COLO668 (cell line): ENCODE measurements at regions not wholly inside any gene's neighbourhood (a gene's known extent, or its start where the extent isn't known, plus 50 kb on each side); places are given as distances from the start of the nearest gene placed in this dataset.
"Not testable (repeated sequence)": the region's sequence is repeated elsewhere in the genome, so short reads cannot be mapped to it uniquely, and the experiment has no call there.

Experiments used
- DNase-seq: peaks from one replicate; lab custom pipeline; 2025; ENCODE audit not compliant: unreplicated experiment; lab: John Stamatoyannopoulos, UW

- DNase-seq, result no peak
Measured at GRCh38 chr16:65280845-65281512, 159.1 kb upstream of the CDH11 start.

GRCh38 chr16:65279576-65279975, 157.7 kb upstream of the CDH11 start:
- no peak for DNase-seq

- no peak for DNase-seq
Measured at GRCh38 chr16:65278874-65279273, 157.0 kb upstream of the CDH11 start.

DNA sequence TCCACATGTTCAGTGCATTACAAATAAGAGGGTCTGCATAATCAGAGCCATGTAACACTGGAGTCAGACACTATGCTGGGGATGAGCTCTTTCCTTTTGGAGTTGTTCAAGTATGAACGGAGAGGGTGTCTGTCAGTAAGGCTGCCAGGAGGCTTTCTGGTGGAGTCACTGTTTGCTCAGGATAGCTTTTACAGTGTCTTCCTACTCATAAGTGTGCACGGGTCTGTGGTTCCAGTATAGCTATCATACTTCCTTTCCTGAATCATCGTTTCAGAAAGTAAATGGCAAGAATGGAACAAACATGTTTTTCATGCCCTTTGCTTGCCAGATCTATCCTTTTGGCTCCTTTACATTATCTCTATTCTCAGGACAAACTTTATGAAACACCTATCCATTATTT, 152.7 kb upstream of the CDH11 start:
- DNase-seq, result no peak

DNA sequence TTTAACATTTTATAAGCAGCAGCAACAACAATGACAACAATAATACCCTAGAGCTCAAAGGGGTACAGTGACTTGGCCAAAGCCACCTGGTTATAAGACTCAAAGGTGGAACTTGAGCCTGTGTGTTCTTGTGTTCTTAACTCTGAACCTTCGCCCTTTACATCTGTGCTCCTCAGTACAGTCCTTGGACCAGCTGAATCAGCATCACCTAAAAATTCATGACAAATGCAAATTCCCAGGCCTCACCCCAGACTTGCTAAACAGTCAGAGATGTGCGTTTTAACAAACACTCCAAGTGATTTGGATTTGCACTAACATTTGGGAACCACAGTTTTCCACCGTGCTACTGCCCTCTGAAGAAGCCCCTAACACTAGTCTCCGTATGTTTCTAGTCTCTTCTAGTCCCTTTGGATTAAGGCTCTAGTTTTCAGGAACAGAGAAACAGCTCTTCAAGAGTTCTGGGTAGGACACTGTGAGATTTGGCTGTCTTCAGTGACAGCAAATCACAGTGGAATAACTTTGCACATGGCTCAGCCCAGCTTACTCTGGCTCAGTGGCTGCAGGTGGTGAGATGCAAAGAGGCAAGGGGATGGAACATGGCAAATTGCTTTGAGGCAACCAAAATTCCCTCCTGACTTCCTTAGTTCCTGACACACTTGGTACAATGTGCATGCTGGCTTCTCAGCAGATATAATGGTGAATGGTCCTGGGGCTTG, 151.0 kb upstream of the CDH11 start:
- no peak for DNase-seq

GRCh38 chr16:65271996-65272395, 150.1 kb upstream of the CDH11 start:
- DNase-seq, result no peak

- no peak for DNase-seq
Measured at GRCh38 chr16:65268331-65268730, 146.5 kb upstream of the CDH11 start.

DNA sequence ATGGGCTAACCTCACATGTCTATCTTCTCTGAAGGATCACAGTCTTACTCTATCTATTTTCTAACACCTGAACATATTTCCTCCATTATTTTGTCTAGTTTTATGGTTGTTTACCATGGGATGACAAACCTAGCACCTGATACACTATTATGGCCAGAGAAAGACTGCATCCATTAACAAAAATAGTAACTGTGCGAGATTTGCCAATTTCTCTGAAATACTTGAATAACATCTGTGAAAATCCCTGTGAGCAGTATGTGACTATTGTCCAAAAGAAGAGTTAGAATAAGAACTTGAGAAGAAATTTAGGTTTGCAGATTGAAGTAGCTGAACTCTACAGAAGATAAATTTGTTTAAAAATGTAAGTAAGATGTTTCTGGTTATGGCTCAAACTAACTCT, 142.0 kb upstream of the CDH11 start:
- DNase-seq, result no peak

DNA sequence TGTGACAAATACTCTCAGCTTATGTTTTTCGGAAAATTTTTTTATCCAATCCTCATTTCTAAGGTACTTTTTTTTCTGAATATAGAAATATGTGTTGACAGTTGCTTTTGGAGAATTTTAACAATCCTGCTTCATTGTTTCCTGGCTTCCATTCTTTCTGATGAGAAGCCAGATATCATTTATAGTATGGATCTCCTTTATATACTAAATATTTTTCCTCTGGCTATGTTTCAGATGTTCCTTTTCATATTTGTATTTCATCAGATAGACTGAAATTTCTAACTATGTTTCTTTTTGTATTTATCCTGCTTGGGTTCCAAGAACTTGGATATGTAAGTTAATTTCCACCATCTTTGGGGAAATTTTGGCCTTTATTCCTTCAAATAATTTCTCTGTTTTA, 138.9 kb upstream of the CDH11 start:
- no peak for DNase-seq

DNA sequence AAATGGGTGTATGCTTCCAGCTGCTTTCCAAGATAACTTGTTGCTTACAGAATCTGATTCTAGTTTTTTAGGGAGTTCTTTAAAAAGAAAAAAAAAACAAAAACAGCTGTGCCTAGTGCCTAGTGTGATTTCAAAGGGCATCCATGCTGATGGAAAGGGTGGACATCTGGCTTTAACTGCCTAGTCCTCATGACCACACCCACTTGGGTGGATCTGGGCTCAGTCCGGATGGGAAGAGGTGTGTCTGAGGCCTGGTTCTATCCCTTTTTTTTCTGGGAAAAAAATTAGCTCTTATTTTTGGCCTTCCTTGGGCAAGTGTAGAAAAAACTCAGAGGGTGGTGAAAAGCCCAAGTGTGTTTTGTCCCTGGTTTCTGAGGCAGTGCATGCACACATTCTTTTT, 132.3 kb upstream of the CDH11 start:
- DNase-seq, result no peak

GRCh38 chr16:65249768-65250167, 127.9 kb upstream of the CDH11 start:
- DNase-seq, result no peak

DNA sequence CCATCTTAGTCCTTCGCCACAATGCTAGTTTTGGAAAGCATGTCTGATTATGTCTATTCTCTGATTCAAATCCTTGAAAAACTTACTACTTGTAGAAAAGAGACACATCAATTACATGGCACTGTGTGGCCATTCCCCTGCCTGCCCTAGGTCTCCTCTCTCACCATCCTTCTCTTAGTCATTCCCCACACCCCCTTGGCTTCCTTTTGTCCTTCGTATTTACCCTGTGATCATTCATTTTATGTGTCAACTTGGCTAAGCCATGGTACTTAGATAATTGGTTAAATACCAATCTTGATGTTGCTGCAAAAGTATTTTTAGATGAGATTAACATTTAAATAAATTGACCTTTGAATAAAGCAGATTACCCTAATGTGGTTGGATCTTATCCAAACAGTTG, 122.9 kb upstream of the CDH11 start:
- DNase-seq, result no peak

DNA sequence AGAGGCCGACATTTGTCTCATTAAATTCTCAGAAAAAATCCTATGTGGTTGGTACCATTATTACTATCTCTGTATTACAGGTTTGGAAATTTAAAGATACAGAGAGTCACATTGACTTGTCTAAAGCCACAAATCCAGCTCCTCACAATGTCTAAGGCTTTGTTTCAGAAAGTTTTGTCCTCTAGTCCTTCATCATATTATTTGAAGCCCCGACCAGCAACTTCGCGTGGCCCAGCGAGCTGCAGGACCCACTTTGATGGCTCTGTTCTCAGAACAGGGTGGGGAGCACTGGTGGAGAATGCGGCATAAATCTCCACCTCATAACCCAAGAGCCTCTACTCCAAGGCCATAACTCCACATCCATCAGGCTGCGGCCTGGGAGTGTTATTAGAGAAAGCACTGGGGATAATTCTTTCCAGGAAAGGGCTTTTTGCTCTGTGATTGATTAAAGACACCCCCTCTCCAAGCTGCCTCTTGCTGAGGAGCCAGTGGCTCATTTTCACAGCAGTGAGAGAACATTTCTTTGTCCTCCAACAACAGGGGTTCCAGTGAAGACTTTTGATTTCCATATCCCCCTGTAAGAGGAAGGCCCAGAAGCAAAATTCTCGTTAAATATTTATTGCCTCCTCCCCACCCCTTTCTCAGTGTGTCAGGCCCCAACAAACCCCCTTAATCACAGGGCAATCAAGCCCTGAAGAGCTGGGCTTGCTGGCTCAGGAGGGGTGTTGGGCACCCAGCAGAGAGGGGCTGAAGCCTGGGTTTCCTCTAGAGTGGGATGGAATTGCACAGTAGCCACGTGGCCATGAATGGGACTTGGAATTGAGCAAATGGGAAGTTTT, 113.7 kb upstream of the CDH11 start:
- DNase-seq, result no peak

GRCh38 chr16:65234721-65235320, 113.0 kb upstream of the CDH11 start:
- not testable (repeated sequence) for DNase-seq

- no peak for DNase-seq
Measured at GRCh38 chr16:65229191-65229662, 107.4 kb upstream of the CDH11 start.

DNA sequence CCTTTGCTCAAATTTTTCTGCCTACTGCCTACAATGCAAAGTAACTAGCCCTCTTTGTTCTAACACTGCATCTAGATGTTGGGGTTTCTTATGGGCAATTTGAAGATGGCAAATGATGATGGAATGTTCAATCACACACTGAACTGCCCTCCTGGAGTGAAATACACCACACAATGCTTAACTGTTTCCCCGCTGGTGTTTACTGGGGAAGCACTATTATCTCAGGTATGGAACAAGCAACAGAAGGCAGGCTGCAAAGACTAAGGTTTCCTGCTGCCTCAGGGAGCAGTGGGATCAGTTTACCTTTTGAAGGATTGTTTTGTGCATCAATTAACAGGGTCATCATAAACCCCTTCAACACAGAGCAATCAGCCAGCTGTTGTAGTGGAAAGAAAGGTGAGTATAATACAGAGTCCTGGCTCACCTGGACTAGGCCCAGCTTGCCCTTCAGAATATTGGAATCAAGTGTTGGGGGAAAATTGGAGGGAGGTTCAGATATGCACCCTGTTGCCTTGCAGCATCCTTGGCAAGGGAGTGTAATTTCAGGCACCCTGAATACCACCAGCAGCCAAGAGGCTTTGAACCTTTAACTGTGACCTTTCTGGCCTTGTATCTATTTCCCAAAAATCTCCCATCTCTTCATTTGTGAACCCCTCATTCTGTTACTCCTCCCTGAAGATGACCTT, 105.4 kb upstream of the CDH11 start:
- DNase-seq, result no peak

DNA sequence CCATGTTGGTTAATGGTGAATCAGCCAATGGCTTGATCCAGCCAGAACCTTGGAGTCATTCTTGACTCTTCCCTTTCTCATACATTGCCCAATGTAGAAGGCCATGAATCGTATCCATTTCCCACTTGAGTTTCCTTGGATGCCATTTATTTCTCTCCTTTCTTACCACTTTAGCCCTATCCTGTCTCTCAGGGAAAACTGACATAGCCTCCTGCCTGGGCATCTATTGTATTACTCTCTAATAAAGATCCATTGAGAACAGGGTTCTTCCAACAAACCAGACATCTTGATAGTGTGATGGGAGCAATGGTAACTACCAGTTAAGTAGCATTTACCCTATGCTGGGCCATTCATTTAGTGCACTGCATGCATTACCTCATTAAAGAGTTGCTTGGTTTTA, 104.2 kb upstream of the CDH11 start:
- DNase-seq, result no peak

- DNase-seq, result no peak
Measured at GRCh38 chr16:65225488-65225887, 103.6 kb upstream of the CDH11 start.

GRCh38 chr16:65224994-65225393, 103.1 kb upstream of the CDH11 start:
- no peak for DNase-seq

GRCh38 chr16:65224471-65224870, 102.6 kb upstream of the CDH11 start:
- no peak for DNase-seq

GRCh38 chr16:65223335-65223734, 101.5 kb upstream of the CDH11 start:
- no peak for DNase-seq
